ENCODE measurements at regions not wholly inside any gene's neighbourhood (a gene's known extent, or its start where the extent isn't known, plus 50 kb on each side); places are given as distances from the start of the nearest gene placed in this dataset.

DNA sequence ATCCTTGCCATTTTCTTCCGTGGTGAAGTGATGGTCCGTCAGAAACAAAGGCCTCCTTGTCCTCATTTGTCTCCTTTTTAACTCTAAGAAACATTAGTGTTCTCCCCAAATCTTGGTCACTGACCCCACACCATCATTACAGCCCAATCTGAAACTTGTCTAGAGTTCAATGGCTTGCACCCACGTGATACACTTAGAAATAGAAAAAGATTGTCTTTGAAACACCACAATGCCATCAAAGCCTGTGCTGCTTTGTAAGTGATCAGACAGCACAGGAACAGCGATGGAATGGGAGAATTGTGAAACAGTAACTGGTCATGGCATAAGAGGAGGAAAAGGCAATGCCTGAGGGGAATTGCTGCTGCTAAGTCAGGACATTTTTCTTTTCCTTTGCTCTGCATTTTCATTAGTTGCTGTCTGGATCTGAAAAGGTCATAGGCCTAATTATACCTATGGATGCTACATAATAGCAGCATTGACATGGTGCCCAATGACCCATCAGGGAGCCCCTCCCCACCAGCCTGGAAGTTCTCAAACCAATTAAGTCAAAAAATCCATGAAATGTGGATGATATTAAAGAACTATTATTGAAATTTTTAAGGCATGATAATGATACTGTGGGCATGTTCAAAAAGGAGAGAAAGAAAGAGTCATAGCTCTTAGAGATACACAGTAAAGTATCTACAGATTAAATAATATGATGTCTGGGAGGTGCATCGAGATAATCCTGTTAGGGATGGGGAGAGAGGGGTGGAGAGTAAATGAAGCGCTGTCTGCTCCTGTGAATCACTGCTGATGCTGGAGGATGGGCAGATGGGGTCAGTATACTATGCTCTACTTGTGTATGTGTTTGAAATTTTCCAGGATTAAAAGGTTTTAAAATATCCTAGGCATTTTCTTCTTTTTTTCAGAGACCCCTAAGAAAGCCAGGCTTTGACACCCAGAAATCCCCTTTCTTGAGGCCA lies 83.6 kb downstream of the ENC1 start:
- TF ChIP-seq, protein P1, sequence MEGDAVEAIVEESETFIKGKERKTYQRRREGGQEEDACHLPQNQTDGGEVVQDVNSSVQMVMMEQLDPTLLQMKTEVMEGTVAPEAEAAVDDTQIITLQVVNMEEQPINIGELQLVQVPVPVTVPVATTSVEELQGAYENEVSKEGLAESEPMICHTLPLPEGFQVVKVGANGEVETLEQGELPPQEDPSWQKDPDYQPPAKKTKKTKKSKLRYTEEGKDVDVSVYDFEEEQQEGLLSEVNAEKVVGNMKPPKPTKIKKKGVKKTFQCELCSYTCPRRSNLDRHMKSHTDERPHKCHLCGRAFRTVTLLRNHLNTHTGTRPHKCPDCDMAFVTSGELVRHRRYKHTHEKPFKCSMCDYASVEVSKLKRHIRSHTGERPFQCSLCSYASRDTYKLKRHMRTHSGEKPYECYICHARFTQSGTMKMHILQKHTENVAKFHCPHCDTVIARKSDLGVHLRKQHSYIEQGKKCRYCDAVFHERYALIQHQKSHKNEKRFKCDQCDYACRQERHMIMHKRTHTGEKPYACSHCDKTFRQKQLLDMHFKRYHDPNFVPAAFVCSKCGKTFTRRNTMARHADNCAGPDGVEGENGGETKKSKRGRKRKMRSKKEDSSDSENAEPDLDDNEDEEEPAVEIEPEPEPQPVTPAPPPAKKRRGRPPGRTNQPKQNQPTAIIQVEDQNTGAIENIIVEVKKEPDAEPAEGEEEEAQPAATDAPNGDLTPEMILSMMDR (IDR thresholded peaks at IDR 0.05), result no peak
- no peak for TF ChIP-seq POLR2A (IDR thresholded peaks at IDR 0.05)

Measured in testis (tissue), 2 donors.